GM18502 (cell line): ENCODE measurements at regions not wholly inside any gene's neighbourhood (a gene's known extent, or its start where the extent isn't known, plus 50 kb on each side); places are given as distances from the start of the nearest gene placed in this dataset.
A peak's percentile ranks its signal among the peaks of the same experiment; 100 is the strongest.

Experiments
- ATAC-seq: cut with Tn5 transposase; IDR thresholded peaks from one replicate; pipeline ENCODE4 v1.9.1; 2021; ENCODE audit warnings: mild to moderate bottlenecking; ENCODE audit not compliant: unreplicated experiment, poor library complexity

GRCh38 chr6:113587078-113587699 lies 270.0 kb upstream of the MARCKS start:
- ATAC-seq: no peak

GRCh38 chr6:113588646-113589045 lies 268.5 kb upstream of the MARCKS start:
- ATAC-seq: no peak

GRCh38 chr6:113591896-113592827 lies 265.0 kb upstream of the MARCKS start:
- peak; percentile 82 for ATAC-seq

- ATAC-seq: no peak
Measured at GRCh38 chr6:113594726-113595125, 262.4 kb upstream of the MARCKS start.

GRCh38 chr6:113595911-113596376 lies 261.2 kb upstream of the MARCKS start:
- no peak for ATAC-seq

- peak; percentile 13 for ATAC-seq
Measured at GRCh38 chr6:113596387-113597230, 260.5 kb upstream of the MARCKS start.

GRCh38 chr6:113597231-113597583 lies 259.9 kb upstream of the MARCKS start:
- ATAC-seq: peak; percentile 53

- ATAC-seq: no peak
Measured at GRCh38 chr6:113598786-113599185, 258.4 kb upstream of the MARCKS start.

GRCh38 chr6:113599444-113599843 lies 257.7 kb upstream of the MARCKS start:
- ATAC-seq: no peak

- ATAC-seq: no peak
Measured at GRCh38 chr6:113600551-113601339, 256.4 kb upstream of the MARCKS start.

GRCh38 chr6:113607821-113608545 lies 249.2 kb upstream of the MARCKS start:
- no peak for ATAC-seq

- no peak for ATAC-seq
Measured at GRCh38 chr6:113610377-113610988, 246.7 kb upstream of the MARCKS start.

- no peak for ATAC-seq
Measured at GRCh38 chr6:113616701-113617274, 240.4 kb upstream of the MARCKS start.

- no peak for ATAC-seq
Measured at GRCh38 chr6:113619077-113619476, 238.1 kb upstream of the MARCKS start.

GRCh38 chr6:113620386-113620785 lies 236.8 kb upstream of the MARCKS start:
- no peak for ATAC-seq

GRCh38 chr6:113622254-113622653 lies 234.9 kb upstream of the MARCKS start:
- no peak for ATAC-seq

GRCh38 chr6:113623129-113623528 lies 234.0 kb upstream of the MARCKS start:
- ATAC-seq: no peak

- ATAC-seq: peak; percentile 34
Measured at GRCh38 chr6:113625850-113626249, 231.3 kb upstream of the MARCKS start.
